ENCODE measurements at regions not wholly inside any gene's neighbourhood (a gene's known extent, or its start where the extent isn't known, plus 50 kb on each side); places are given as distances from the start of the nearest gene placed in this dataset.
A peak's percentile ranks its signal among the peaks of the same experiment; 100 is the strongest.
"Not testable (repeated sequence)": the region's sequence is repeated elsewhere in the genome, so short reads cannot be mapped to it uniquely, and the experiment has no call there.

DNA sequence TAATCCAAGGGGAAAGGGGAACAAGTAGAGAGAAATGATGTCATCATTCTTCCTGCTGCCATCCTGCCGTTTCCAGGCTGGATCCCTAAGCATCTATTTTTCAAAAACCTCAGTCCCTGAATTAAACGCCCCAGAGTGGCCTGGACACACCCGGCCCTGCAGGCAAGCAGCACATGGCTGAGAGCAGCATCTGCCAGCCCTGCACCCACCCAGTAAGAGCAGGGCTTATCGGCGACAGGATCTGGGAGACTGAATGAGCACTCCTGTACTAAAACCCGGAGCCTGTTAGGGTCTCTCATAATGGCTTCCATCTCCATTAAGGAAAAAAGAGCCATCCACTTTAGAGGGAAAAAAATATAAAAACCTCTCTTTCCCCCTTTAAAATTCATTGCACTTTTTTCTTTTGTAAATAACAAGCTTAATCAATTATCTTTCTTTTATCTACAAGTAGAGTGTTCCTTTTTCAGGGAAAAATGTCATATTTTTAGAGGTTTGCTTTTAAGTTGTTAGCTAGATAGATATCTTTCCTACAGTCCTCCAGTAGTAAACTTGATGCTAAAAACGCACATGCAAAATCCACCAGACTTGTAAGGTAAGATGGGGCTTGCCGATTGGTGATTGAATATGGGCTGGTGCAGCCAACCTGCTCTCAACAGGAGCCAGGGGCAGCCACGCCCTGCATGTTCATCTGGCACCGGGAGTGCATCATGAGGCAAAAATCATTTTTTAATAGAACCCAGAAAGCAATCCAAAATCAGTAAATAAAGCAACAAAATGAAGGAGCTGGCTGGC is 457.8 kb downstream of the EIPR1 start:
- no peak for DNase-seq

DNA sequence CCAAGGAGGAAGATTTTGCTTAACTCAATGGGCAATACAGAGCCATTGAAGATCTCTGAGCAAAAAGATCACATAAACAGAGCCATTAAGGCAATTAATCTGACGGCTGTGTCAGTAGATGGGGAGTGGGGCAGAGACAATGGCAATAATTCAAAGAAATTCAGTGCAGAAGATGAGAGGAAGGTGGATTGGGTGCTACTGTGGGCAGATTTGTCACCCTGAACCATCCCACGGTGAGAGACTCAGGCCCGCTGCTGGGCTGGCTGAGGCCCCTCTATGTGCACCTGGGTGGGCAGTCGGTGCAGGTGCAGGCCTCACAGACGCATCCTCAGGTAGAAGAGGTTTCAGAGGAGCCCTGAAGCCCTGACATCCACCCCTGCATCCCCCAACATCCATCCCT is 458.6 kb downstream of the EIPR1 start:
- no peak for DNase-seq

DNA sequence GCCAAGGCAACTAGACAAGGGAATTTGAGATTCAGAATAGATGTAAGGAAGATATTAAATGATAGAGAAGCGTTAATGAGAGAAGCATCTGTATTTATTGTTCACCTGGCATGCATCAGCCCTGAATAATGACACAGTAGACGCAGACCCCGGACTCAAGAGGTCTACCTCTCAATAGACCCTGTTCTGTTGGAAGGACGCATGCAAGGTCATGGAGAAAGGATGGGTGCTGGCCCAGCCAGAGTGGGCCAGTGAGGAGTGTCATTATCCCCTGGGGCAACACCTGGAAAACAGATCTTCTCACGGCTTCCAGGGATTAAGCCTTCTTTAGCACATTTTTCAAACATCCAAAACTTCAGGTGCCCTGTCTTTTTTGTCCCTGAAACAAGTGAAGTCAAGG is 461.0 kb downstream of the EIPR1 start:
- no peak for DNase-seq

DNA sequence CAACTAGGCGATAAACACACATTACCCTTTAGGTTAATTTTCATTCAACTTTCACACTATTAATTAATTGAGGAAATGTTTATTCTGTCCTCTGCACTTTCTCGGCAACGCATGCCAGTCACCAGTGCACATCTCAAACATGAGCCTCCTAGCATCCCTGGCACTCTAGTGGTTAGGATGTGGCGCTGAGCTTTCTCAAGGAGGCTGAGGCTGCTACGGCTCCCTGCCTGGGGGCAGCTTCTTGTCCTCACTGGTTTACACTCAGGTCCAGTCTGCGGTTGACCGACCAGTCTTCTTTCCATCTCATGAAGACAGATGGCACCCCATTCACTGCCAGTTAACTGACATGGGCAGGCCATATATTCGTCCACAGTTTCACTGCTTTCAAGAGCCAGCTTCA is 463.4 kb downstream of the EIPR1 start:
- DNase-seq: no peak

DNA sequence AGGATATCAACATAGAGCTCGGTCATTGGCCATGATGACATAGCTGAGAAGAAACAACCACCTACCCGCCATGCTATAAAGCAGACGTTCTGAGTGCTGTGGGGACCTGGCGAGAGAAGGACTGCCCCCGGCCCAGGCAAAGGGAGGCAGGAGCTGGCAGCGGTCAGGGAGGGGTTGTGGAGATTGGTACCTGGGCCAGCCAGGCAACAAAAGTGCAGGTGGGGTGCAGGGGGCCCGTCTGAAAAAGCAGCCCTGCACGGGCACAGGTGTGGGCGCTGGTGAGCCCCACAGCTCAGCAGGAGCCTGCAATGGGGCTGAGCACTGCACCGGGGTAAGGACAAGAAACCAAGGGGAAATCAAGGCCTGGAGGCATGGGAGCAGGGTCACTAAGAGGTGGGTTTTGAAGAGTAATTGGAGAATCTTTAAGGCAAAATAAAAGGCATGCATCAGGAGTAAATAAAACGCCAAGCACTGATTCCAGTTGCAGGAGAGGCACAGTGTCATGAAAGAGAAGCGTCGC is 464.0 kb downstream of the EIPR1 start:
- DNase-seq: no peak

DNA sequence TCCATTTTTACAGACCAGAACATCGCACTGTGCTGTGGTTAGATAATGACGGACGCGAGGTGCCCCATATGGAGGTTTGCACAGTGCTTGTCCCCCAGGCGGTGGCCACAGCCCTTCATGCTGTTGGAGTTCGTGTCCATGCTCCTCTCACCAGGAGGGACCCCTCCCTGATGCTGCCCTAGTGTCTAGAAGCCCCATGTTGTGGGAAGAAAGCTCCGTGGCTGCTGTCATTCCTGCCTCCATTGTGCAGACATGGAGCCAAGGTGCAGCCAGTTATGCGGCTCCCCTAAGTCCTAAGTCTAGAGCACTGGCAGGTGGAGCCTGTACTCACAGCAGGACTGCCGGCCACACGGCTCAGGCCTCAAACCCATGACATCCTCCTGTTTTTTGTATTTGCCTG is 464.9 kb downstream of the EIPR1 start:
- no peak for DNase-seq

DNA sequence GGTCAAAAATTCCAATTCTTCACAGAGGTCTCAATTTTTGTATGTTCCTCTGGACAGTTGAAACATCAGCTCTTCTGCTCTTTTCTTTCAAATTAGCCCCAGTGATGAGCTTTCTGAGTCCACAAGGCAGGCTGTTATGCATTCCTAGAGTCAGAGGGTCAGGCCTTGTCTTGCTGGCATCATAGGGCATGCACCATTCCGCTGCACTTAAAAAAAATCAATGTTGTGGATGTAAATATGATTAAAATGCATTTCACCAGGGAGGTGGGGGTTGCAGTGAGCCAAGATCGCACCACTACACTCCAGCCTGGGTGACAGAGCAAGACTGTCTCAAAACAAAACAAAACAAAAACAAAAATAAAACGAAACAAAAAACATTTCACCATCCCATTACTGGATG is 465.3 kb downstream of the EIPR1 start:
- DNase-seq: no peak

DNA sequence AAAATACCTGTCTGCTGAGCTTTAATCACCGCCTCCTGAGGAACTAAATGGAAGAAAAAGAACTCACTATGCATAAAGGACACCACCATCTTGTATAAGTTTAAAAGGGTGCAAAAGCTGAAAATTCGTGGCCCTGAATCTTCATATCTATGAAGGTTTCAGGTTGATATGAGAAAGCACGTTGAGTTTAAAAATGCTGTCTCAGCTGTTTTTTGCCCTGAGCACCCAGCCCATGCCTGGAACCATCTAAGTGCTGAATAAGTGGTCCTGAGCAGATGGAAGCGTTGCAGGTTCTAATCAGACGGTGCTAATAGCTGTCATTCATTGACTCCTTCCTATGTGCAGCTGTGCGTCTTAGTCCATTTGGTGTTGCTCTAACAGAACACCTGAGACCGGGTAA is 467.4 kb downstream of the EIPR1 start:
- no peak for DNase-seq

DNA sequence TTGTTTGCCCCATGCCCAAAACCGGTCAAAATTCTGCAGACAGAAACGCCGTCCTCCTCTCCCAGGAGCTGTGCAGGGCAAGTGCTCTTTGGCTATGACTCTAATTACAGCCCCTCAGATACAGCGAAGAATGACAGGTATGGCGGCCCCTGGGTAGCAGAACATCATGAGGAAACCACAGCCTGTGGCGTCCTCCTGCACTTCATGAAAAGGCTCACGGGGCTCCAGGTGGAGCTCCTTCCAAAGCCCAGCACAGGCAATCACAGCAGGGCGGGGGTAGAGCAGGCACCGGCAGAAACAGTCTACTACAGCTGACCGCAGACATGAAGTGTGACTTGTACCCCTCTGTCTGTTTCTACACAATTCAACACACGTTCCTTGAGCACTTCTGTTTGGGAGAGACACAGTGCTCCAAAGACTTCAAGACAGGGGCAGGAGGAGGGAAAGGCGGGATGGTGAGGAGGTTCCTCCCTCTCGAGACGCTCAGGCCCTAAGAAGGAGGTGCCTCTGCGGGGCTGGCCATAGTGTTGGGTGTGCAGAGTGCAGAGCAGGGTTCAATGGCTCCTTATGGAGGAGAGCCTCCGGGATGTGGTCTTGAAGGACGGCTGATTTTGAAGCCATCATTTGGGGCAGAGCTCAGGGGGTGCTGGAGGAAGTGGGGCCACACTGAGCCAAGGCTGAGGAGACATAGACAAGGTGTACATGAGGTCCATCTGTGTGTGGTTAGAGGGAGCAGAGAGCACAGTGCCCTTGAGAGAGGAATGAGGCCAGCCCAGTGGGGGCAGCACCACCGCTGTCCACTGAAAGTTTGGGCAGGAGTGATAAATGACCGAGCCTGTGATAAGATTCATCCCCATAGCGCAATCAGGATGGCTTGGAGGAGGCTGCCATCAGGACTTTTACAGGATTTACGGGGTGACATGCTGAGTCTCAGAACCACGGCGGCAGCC is 468.3 kb downstream of the EIPR1 start:
- DNase-seq: no peak

DNA sequence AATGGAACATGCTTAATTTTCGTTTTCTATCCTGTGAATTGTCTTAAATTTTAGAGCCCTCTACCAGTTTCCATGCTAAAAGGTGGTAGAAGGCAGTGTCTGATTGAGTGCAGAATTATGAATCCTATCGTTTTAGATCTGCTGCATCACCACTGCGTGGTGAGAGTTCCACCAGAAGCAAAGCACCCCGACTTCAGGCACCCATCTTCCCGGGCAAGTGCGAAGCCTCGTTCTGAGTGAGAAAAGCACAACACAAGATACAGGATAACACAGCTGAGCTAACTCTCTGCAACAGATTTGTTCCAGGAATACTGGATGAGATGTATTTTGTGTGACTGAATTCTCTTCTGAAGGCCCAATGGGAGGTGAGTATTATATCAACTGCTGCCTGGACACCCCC is 471.5 kb downstream of the EIPR1 start:
- DNase-seq: no peak

DNA sequence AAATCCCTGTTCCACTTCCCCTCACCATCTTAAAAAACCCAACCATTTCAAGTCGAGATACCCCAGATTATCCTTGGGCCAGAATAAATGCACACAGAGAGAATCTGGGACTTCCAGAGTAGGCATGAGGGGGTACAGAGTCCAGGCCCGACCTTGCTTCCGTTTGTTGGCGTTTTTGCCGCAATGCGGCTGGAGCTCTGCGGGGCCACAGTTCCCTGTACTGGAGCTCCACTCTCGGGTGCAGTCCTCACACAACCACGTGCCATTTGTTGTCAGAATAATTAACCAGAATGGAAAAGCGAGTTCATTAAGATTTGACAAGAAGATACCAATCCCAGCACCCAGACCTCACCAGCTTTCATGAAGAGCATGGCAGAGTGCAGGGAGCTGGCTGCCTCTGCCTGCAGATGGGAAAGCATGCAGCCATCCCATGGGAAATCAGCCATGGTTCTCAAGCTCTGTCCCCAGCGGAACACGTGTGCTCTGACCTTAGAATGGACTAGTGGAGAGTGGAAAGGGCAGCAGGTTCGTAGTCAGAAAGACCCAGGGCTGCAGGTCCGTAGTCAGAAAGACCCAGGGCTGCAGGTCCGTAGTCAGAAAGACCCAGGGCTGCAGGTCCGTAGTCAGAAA is 472.8 kb downstream of the EIPR1 start:
- no peak for DNase-seq

DNA sequence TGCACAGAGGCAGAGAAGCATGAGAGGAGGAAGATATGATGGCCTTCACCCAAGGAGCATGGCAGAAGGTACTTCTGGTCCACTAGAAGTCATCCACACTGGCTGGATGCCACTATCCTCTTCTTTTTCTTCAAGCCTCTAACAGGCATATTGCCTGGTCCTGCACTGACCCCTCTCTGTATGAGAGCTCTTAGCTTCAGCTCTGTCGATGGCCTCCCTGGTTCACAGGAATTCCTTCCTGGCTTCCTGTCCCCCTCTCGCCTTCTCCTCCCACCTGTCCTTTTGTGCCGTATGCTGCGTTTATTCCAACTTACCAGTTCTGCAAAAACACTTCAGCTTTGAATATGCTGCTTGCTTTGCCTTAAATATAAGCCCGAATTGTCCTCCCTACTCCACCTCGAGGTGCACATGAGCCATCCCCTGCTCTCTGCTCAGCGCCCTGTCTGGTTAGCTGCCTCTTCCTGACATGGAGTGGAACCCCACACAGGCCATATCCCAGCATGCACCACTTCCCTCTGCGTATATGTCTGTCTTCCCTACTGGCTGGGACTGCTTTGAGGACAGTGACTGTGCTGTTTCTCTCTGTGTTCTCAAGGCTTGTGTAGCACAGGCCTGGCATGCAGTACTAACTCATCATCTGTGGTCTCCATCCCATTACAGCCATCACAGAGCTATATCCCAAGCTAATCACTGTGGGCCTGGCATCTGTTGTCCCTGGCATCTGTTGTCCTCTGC is 474.9 kb downstream of the EIPR1 start:
- DNase-seq: peak; percentile 5

DNA sequence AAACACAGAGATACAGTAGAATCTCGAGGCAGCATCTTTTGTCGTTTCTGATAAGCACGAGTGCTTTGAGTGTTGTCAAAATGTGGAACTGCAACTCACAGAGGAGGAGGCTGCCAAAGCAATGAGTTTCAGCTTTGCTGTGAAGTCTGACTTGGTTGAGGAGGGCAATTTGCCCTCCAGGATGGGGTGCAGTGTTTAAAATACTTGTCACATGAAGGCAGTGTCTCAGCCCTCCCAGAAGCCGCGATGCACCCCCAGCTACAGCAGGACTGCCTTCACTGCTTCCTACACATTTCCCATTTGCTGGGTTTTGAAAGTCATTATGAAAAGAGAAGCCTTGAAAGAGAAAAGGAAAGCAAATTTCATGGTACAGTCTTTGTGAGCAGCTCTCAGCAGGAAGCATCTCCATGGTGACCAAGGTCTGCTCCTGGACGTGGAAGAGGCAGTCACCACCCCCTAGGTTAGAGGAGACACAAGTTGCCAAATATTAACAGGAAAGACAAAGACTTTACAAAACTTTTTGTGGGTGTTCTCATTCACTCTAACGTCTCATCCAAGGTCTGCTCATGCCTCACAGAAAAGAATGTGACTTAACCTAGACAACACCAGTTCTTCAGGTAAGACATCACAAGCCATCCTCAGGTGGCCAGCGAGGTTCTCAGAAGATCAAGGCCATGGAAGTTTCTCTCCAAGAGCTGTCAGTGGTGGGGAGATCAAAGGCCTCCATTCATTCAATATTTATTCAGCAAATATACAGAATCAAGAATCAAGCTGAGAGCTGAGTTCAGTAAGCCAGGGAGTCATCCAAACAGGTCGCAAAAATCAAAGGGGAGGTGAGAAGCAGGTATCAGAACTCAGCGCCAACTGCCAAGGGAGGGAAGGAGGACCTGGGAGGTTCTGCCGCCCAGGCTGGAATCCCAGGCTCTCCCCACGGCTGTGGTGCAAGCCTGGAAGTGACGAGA is 476.0 kb downstream of the EIPR1 start:
- DNase-seq: no peak

DNA sequence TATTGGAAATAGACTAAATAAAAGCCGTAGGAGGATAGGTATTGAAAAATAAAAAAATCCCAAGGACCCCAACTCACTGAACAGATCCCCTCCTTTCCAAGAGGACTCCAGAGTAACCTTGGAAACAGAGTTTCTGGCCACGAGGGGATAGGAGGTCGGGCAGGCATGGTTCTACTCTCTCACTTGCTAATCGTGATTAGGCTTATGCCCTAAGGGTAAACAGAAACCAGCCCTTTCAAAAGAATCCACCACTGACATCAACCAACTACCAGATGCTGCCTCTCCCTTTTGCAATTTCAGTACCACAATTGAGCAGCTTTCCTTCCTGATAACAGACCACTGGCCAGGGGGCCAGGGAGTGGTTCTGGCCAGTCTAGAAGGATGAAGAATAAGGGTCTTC is 477.8 kb downstream of the EIPR1 start:
- DNase-seq: no peak

DNA sequence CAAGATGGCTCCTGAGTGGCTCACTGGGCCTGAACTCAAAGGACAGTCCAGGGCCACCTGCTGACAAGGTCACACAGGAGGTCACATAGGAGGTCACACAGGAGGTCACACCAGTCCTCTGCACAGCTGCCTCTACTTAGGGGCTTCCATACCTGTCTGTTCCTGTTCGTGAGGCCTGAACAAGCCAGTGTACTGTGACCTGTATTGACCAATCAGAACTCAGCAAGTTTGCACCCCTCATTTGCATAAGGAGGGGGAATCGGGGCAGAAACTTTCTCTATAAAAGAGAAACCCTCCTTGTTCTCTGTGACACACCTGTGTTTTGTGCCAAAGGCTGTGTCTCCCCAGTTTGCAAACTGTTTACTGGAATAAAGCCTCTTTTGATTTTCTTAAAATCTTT is 478.9 kb downstream of the EIPR1 start:
- DNase-seq: no peak

DNA sequence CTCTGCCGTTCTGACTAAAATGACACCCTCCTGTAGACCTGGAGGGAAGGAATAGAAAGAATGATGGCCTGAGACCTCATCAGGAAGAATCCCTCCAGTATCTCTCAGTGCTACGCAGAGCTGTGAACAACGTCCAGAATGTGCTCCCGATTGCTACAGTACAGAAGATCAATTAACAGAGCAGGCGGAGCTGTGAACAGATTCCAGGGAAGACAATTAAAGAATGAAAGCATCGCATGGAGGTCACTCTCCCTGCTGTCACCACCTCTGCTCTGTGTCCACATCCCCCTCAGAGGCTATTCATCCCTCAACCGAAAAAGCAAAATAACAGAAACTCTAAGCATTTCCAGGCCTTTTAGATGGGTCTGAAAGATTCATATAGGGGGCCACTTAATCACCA is 481.0 kb downstream of the EIPR1 start:
- DNase-seq: no peak

DNA sequence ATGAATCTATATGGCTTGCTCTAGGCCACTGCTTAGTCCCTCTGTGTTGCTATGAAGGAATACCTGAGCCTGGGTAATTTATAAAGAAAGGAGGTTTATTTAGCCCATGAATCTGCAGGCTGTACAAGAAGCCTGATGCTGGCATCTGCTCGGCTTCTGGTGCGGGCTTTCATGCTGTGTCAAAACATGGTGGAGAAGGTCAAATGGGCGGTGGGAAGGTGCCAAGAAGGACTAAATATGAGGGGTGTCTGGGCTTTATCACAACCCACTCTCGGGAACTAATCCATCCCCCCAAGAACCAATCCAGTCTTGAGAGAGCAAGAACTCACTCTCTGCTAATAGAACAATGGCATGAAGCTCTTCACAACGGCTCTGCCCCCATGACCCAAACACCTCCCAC is 481.6 kb downstream of the EIPR1 start:
- no peak for DNase-seq

DNA sequence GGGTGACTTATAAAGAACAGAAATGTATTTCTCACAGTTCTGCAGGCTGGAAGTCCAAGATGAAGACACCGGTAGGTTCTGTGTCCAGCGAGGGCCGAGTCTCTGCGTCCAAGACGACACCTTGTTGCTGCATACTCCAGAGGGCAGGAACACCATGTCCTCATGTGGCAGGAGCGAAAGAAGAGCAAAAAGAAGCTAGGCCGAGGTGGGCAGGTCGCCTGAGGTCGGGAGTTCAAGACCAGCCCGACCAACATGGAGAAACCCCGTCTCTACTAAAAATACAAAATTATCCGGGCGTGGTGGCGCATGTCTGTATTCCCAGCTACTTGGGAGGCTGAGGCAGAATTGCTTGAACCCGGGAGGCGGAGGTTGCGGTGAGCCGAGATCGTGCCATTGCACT is 483.6 kb downstream of the EIPR1 start:
- DNase-seq: not testable (repeated sequence)

DNA sequence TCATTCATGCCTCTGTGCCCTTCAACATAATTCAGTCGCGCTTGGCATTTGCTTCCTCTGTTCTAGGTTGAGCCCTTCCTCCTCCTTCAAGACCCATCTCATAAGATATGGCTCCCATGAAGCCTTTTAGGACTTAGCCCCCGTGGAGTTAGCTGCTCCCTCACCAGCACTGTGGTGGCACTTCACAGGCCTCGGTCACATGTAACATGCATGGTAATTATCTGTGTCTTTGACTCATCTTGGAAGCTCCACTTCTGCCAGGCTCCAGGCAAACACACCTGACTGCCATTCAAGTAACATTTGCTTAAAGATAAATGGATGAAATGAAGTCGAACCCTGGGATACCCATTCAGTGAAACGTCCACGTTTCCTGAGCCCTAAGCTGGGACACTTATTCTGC is 484.7 kb downstream of the EIPR1 start:
- DNase-seq: no peak

DNA sequence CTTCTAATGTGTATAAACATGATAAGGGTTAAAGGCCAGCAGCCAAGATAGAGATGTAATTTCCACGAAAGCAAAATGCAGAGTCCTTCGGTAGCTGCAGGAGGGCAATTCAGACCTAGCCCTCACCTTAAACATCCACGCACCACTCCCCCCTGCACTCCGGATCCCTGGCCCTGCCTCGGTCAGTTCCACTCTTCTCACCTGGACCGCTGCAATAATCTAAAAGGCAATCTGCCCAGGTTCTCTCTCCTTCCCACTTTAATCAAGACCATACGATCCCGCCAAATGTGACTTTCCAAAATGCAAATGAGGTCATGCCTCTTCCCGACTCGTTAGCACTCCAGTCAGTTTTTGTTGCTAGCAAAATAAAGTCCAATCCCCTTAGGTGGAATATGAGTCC is 485.2 kb downstream of the EIPR1 start:
- DNase-seq: no peak

DNA sequence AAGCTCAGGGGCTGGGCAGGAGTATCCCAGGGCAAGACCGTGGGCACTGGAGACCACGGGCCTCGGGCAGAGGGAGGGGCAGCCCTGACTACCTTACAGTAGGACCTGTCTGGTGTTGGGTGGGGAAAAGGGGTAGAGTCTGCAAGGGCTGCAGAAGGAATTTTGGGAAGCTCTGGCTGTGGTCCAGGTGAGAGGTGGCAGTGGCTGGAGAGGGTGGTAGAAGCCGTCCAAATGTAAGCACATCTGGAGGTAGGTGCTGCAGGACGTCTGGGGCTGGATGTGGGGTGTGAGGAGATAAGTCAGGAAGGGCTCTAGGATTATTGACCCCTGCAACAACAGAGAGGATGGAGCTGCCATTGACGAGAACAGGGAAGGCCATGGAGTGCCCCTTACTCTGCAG is 486.7 kb downstream of the EIPR1 start:
- no peak for DNase-seq

DNA sequence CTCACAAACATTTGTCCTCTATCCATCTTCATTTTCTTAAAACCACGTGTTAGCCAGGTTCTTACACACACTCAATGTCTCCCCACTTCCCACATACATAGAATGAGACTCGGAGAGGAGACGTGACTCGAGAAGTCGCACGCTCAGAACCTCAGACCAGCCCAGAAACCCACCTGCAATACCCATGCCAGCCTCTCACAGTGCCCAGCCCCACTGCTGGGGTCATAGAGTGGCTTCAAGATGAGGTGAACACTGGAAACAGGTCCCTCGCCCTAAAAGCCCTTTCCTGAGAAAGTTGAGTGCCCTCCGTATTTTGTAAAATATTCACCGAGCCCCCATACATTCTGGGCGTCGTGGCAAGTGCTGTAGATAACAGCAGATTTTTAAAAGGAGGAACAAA is 487.4 kb downstream of the EIPR1 start:
- DNase-seq: no peak

Data from hematopoietic multipotent progenitor cell treated with erythropoietin and hydrocortisone succinate and interleukin-3 and kit ligand, for 6 days (in vitro differentiated cells).